ENCODE measurements at regions not wholly inside any gene's neighbourhood (a gene's known extent, or its start where the extent isn't known, plus 50 kb on each side); places are given as distances from the start of the nearest gene placed in this dataset.

GRCh38 chr12:24118668-24119067, 169.2 kb upstream of the SOX5 start:
- Histone ChIP-seq H3K36me3 (ENCODE audit: low read depth) (no peaks in the 10 kb centered on the region), H3K4me3 (ENCODE audit: severe bottlenecking) (no peak overlapping the region), H3K27ac (ENCODE audit: poor library complexity, severe bottlenecking) (no peak overlapping the region), H3K27me3 (ENCODE audit: insufficient read depth, poor library complexity, severe bottlenecking) (no peaks in the 10 kb centered on the region), H3K9me3 (ENCODE audit: severe bottlenecking) (no peaks in the 10 kb centered on the region), H3K4me1 (ENCODE audit: insufficient read depth, poor library complexity, severe bottlenecking) (no peaks in the 10 kb centered on the region)
- TF ChIP-seq CTCF (IDR thresholded peaks at IDR 0.05; ENCODE audit: poor library complexity, severe bottlenecking) = no peak
- no peak for DNase-seq (ENCODE audit: low spot score)
- ATAC-seq (ENCODE audit: low read depth) = no peak

DNA sequence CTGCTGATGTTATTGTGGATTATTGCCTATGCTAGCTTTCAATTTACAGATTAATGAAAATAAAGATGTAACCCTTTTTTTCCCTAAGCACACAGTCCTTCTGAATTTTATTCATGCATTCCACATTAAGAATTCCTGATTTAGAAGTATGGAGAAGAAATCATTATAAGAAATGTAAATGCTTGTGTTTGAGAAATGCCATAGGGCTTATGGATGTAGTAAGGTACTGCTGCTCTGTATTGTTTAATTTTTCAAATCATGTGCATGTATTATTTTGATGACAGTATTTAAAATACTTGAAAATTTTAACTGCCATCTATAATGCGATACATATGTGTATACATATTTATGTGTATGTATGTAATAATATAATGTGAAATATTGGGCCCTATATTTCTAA, 167.1 kb upstream of the SOX5 start:
- no peak for DNase-seq (ENCODE audit: low spot score)
- no peak for TF ChIP-seq CTCF (IDR thresholded peaks at IDR 0.05; ENCODE audit: poor library complexity, severe bottlenecking)
- Histone ChIP-seq H3K27ac (ENCODE audit: poor library complexity, severe bottlenecking) (no peak overlapping the region), H3K4me1 (ENCODE audit: insufficient read depth, poor library complexity, severe bottlenecking) (no peaks in the 10 kb centered on the region), H3K27me3 (ENCODE audit: insufficient read depth, poor library complexity, severe bottlenecking) (no peaks in the 10 kb centered on the region), H3K36me3 (ENCODE audit: low read depth) (no peaks in the 10 kb centered on the region), H3K9me3 (ENCODE audit: severe bottlenecking) (no peaks in the 10 kb centered on the region), H3K4me3 (ENCODE audit: severe bottlenecking) (no peak overlapping the region)
- no peak for ATAC-seq (ENCODE audit: low read depth)

GRCh38 chr12:24113701-24114100, 164.2 kb upstream of the SOX5 start:
- no peaks in the 10 kb centered on the region for H3K36me3 ChIP-seq (ENCODE audit: low read depth)
- ATAC-seq (ENCODE audit: low read depth) = no peak
- no peak overlapping the region for H3K27ac ChIP-seq (ENCODE audit: poor library complexity, severe bottlenecking)
- TF ChIP-seq CTCF (IDR thresholded peaks at IDR 0.05; ENCODE audit: poor library complexity, severe bottlenecking) = no peak
- no peak for DNase-seq (ENCODE audit: low spot score)
- no peaks in the 10 kb centered on the region for H3K9me3 ChIP-seq (ENCODE audit: severe bottlenecking)
- no peak overlapping the region for H3K4me3 ChIP-seq (ENCODE audit: severe bottlenecking)
- H3K4me1 ChIP-seq (ENCODE audit: insufficient read depth, poor library complexity, severe bottlenecking) = no peaks in the 10 kb centered on the region
- no peaks in the 10 kb centered on the region for H3K27me3 ChIP-seq (ENCODE audit: insufficient read depth, poor library complexity, severe bottlenecking)

DNA sequence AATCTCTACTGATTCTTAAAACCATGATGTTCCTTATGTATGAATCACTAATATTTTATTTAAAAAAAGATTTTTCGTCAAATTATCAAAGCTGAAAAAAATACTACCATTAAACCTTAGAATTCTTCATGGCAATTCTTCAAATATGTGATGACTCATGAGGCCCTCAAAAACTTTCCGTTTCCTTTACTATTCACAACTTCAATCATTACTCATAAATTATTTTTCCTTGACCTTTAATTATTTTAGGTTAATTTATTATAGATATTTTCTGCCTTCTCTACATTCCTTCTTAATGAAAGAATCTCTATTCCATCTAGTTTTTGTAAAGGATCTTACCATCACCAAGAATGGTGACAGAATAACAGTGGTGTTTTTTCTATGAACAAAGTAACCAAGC, 162.1 kb upstream of the SOX5 start:
- no peaks in the 10 kb centered on the region for H3K27me3 ChIP-seq (ENCODE audit: insufficient read depth, poor library complexity, severe bottlenecking)
- H3K27ac ChIP-seq (ENCODE audit: poor library complexity, severe bottlenecking) = no peak overlapping the region
- H3K36me3 ChIP-seq (ENCODE audit: low read depth) = no peaks in the 10 kb centered on the region
- H3K9me3 ChIP-seq (ENCODE audit: severe bottlenecking) = no peaks in the 10 kb centered on the region
- H3K4me3 ChIP-seq (ENCODE audit: severe bottlenecking) = no peak overlapping the region
- DNase-seq (ENCODE audit: low spot score) (no peak), ATAC-seq (ENCODE audit: low read depth) (no peak)
- H3K4me1 ChIP-seq (ENCODE audit: insufficient read depth, poor library complexity, severe bottlenecking) = no peaks in the 10 kb centered on the region
- no peak for TF ChIP-seq CTCF (IDR thresholded peaks at IDR 0.05; ENCODE audit: poor library complexity, severe bottlenecking)

GRCh38 chr12:24111086-24111485, 161.6 kb upstream of the SOX5 start:
- no peak overlapping the region for H3K27ac ChIP-seq (ENCODE audit: poor library complexity, severe bottlenecking)
- no peak for DNase-seq (ENCODE audit: low spot score)
- peak; percentile 72; the same call in 2 of the 3 replicates for ATAC-seq (ENCODE audit: low read depth)
- no peaks in the 10 kb centered on the region for H3K36me3 ChIP-seq (ENCODE audit: low read depth)
- H3K4me3 ChIP-seq (ENCODE audit: severe bottlenecking) = no peak overlapping the region
- H3K9me3 ChIP-seq (ENCODE audit: severe bottlenecking) = no peaks in the 10 kb centered on the region
- no peak for TF ChIP-seq CTCF (IDR thresholded peaks at IDR 0.05; ENCODE audit: poor library complexity, severe bottlenecking)
- H3K4me1 ChIP-seq (ENCODE audit: insufficient read depth, poor library complexity, severe bottlenecking) = no peaks in the 10 kb centered on the region
- H3K27me3 ChIP-seq (ENCODE audit: insufficient read depth, poor library complexity, severe bottlenecking) = no peaks in the 10 kb centered on the region

Data from RWPE2 (cell line).